ENCODE measurements at regions not wholly inside any gene's neighbourhood (a gene's known extent, or its start where the extent isn't known, plus 50 kb on each side); places are given as distances from the start of the nearest gene placed in this dataset.

GRCh38 chr14:50006141-50006540 is 110.2 kb downstream of the VCPKMT start:
- H3K27me3 ChIP-seq (ENCODE audit: insufficient read depth): peaks cover 29% of the 10 kb centered on the region
- ATAC-seq: no peak
- H4K20me1 ChIP-seq (replicated peaks; ENCODE audit: insufficient read depth): no peaks in the 10 kb centered on the region
- no peaks in the 10 kb centered on the region; the same call in 2 of the 3 replicates for H3K9me3 Mint-ChIP-seq
- H3K36me3 Mint-ChIP-seq (ENCODE audit: low read depth): no peaks in the 10 kb centered on the region; the same call in 2 of the 3 replicates
- H2AFZ ChIP-seq: no peak overlapping the region
- H3K4me3 ChIP-seq: no peak overlapping the region
- H3K4me2 ChIP-seq: no peak overlapping the region
- H3F3A ChIP-seq (replicated peaks; ENCODE audit: low read depth): 0 out of 2 replicates have a peak, but pooled peaks cover 5% of the 10 kb centered on the region
- H3K4me1 Mint-ChIP-seq: peaks cover 24% of the 10 kb centered on the region
- no peak for DNase-seq (ENCODE audit: low spot score)
- peaks cover 26% of the 10 kb centered on the region for H3K27me3 Mint-ChIP-seq (ENCODE audit: insufficient read depth, low read depth, poor library complexity)
- H3K79me2 ChIP-seq (replicated peaks; ENCODE audit: insufficient read depth): no peaks in the 10 kb centered on the region
- H3K9me2 ChIP-seq (ENCODE audit: insufficient read depth): no peaks in the 10 kb centered on the region
- no peak overlapping the region for H3K27ac Mint-ChIP-seq
- no peaks in the 10 kb centered on the region for H3K36me3 ChIP-seq (ENCODE audit: insufficient read depth)
- TF ChIP-seq NANOG (IDR thresholded peaks at IDR 0.05; ENCODE audit: borderline replicate concordance) (no peak), ZNF114 (CRISPR knock-in tag; IDR thresholded peaks at IDR 0.05) (no peak), EZH2 (IDR thresholded peaks at IDR 0.05; ENCODE audit: low read depth, unreplicated experiment) (no peak), EZH2phosphoT487 (IDR thresholded peaks at IDR 0.05; ENCODE audit: unreplicated experiment) (no peak), ZNF331 (CRISPR knock-in tag; IDR thresholded peaks at IDR 0.05; ENCODE audit: low read depth) (no peak), JUNB (IDR thresholded peaks at IDR 0.05; ENCODE audit: unreplicated experiment) (no peak), ZNF462 (CRISPR knock-in tag; IDR thresholded peaks at IDR 0.05) (no peak), POLR2AphosphoS5 (IDR thresholded peaks at IDR 0.05; ENCODE audit: low read depth) (no peak), REST (IDR thresholded peaks at IDR 0.05; ENCODE audit: unreplicated experiment) (no peak), STAT1 (IDR thresholded peaks at IDR 0.05; ENCODE audit: unreplicated experiment) (no peak), CREB1 (CRISPR knock-in tag; IDR thresholded peaks at IDR 0.05; ENCODE audit: low read depth) (no peak), ETS1 (IDR thresholded peaks at IDR 0.05) (no peak), CTCF (conservative IDR thresholded peaks at IDR 0.05; ENCODE audit: low read depth in 2 of 2) (no peak)
- H3K4me3 Mint-ChIP-seq: no peak overlapping the region
- H3K4me1 ChIP-seq (ENCODE audit: insufficient read depth): peaks cover 14% of the 10 kb centered on the region
- no peak overlapping the region for H3K27ac ChIP-seq (ENCODE audit: low read depth)

Data from GM23338 (cell line).